H1 (cell line): ENCODE measurements at regions not wholly inside any gene's neighbourhood (a gene's known extent, or its start where the extent isn't known, plus 50 kb on each side); places are given as distances from the start of the nearest gene placed in this dataset.

Experiments used
- ATF3 ChIP-seq: IDR thresholded peaks from 2 replicates; pipeline ENCODE4 v1.6.1; 2011; ENCODE audit warnings: low read depth, mild to moderate bottlenecking, low read length; ENCODE audit not compliant: insufficient read depth
- CTCF ChIP-seq, 3 experiments: IDR thresholded peaks; 1 replicate in 2 of 3; 2 replicates in 1 of 3; pipeline versions ENCODE4 v1.5.1 to v1.6.1; 2011; ENCODE audit warnings: low read length in 3 of 3, mild to moderate bottlenecking in 3 of 3, inconsistent platforms in 2 of 3, low read depth in 1 of 3, moderate library complexity in 1 of 3; ENCODE audit not compliant: insufficient read depth in 1 of 3; ENCODE audit errors: control extremely low read depth in 1 of 3
- JUN ChIP-seq: IDR thresholded peaks from 2 replicates; pipeline ENCODE4 v1.6.1; 2011; ENCODE audit warnings: low read depth, mild to moderate bottlenecking, improper control_type of control experiment, low read length
- MAX ChIP-seq: IDR thresholded peaks from 2 replicates; pipeline ENCODE4 v1.6.1; 2012; ENCODE audit warnings: inconsistent platforms
- TAF1 ChIP-seq: IDR thresholded peaks from 2 replicates; pipeline ENCODE4 v1.6.1; 2011; ENCODE audit warnings: mild to moderate bottlenecking, low read depth, low read length

- TF ChIP-seq CTCF (IDR thresholded peaks at IDR 0.05; ENCODE audit: control extremely low read depth in 1 of 3, insufficient read depth in 1 of 3, low read depth in 1 of 3, low read length in 3 of 3) = no peak
- no peak for TF ChIP-seq ATF3
- TF ChIP-seq TAF1 = no peak
- no peak for TF ChIP-seq JUN
- TF ChIP-seq MAX = no peak
Observed at GRCh38 chr2:118475622-118476205, 371.7 kb downstream of the EN1 start.
